ENCODE measurements at regions not wholly inside any gene's neighbourhood (a gene's known extent, or its start where the extent isn't known, plus 50 kb on each side); places are given as distances from the start of the nearest gene placed in this dataset.
"Not testable (repeated sequence)": the region's sequence is repeated elsewhere in the genome, so short reads cannot be mapped to it uniquely, and the experiment has no call there.

DNA sequence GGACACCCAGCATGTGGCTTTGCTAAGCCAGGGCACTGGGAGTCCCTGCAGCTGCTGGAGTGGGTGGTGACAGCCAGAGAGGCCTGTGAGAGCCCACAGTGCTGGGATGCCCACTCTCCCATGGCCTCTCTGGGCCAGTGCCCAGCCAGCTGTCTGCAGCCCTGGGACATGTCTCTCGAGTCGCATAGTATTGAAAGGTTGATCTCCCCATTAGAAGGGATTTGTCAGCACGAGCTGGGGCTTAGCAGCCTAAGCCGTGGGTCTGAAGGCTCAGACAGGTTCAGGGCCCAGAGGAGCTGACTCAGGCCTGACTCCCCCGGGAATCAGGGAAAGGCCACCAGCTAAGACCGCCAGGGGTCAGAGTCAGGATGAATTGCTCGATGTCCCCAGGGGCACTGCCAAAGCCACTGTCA, 53.5 kb downstream of the FOXD2 start:
- DNase-seq, result no peak

DNA sequence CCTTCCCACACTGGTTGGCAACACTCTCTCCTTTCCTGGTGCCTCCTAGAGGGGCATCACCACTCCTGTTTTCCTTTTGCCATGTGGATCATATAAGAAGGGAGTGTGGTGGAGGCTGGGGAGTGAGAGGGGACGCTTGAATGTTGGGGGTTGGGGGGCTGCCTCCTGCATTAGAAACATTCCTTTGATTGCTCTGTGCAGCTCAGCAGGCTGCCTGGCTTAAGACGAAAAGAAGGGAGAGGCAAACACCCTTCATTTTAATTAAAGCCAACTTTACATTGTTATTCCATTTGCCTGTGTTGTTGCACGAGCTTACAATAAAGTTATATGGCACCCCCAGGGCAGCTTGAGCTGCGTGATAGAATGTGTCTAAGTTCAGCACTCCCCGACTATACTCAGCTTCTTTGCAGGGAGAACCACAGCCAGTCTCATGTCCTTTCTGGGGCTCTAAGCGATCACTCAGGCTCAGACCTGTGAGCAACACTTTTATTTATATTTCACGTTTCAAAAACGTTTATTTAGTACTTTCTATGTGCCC, 57.4 kb downstream of the FOXD2 start:
- no peak for DNase-seq

DNA sequence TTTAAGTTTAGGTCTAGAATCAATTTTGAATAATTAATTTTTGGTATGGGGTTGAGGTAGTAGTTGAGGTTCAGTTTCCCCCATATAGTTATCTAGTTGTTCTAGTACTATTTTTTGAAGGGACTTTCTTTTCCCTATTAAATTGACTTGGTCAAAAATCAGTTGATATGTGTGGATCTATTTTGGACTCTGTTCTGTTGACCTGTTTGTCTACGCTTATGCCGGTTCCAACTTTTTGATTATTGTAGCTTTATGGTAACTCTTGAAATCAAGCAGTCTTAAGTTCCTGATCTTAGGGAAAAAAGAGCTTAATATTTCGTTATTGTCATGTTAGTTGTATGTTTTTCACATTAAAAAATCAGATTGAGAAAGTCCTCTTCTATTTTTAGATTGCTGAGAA, 60.7 kb downstream of the FOXD2 start:
- no peak for DNase-seq

GRCh38 chr1:47501069-47501468, 63.2 kb downstream of the FOXD2 start:
- DNase-seq, result no peak

DNA sequence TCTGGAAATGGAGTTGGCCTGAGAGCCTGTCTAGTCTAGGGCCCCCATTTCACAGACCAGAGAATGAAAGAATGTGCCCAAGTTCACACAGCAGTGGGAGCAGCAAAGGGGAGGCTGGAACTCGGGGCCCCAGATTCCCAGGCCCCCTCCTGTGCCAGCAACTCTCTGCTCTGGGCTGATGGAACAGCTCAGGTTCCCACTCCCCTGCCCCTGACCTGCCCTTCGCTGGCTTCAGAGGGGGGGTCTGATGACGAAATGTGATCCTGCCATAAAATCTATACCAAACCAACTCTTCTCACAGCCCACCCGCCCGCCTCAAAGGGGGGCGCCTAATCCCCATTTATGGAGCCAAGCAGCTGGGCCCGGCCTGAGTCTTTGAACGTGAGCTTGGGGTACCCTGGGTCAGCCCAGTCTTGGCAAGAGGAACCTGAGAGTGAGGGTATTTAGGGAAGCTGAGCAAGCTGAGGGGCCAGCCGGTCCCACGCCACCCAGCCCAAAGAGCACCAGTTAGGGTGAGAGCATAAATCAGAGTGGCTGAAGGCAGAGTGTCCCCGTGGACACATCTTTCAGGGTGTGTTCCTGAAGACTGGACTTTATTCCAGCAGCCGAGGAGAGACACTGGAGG, 65.0 kb downstream of the FOXD2 start:
- DNase-seq, result no peak

DNA sequence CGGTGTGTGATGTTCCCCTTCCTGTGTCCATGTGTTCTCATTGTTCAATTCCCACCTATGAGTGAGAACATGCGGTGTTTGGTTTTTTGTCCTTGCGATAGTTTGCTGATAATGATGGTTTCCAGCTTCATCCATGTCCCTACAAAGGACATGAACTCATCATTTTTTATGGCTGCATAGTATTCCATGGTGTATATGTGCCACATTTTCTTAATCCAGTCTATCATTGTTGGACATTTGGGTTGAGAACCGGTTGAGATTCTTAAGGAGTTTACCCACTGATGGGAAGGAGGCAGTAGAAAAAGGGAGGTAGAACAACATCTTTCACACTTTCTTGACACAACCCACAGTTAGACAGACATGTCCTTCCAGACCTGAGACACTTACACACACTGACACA, 67.0 kb downstream of the FOXD2 start:
- not testable (repeated sequence) for DNase-seq

GRCh38 chr1:47505267-47505666, 67.4 kb downstream of the FOXD2 start:
- no peak for DNase-seq

- no peak for DNase-seq
These were observed 68.2 kb downstream of the FOXD2 start for GRCh38 chr1:47506053-47506452.

DNA sequence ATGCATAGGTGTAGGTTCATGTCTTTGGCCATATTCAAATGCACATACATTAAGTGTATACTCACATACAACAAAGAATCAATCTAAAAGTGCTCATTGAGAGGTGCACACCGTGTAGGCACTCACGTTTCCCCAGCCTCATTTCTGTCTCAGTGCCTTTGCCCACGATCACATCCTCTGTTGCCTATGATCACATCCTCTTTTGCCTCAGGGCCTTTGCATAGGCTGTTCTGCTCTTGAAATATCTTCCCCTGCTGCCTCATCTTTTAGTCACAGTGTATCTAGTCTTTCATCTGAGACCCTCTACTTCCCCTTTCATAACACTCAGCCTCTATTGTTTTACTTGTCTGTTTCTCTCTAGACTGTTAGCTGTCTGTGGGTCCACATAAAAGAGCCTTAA, 69.3 kb downstream of the FOXD2 start:
- DNase-seq, result no peak

DNA sequence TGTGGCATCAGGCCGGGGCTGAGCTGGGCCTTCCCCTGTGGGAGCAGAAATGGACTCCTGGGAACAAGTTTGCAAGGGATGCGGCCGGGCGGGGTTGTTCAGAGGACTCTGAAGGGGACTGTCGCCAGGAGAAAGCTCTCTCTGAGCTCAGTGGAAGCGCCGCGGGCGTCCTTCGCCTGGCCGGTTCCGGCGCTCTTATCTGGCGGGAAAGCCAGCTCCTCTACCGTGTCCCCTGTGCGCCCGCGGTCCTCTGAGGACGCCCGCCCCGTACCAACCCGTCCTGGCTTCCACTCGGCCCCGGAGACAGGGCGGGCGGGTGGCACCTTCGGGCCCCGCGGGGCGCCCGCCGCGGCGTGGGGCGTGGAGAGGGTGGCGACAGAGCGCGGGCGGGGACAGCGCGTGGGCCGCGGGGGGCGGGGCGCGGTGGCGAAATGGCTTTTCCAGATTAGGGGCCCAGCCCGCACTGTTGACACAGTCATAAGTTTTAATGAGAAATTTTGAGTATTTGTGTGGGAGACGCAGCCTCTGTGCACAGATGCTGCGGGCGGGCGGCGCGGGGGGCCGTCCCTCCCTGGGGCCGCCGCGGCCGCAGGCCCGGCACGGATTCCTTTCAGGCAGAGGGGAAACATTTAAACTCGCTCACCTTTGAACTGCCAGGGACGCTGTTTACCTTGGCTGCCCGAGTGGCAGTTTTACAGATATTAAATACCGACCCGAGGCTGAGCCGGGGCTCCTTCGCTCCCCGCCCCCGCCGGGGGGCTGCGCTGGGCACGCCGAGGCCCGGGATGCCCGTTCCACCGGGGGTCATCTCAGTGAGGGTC, 70.2 kb downstream of the FOXD2 start:
- DNase-seq, result no peak

GRCh38 chr1:47508702-47509431, 71.0 kb downstream of the FOXD2 start:
- DNase-seq, result no peak

- DNase-seq, result no peak
These were observed 72.5 kb downstream of the FOXD2 start for GRCh38 chr1:47510282-47510811.

- DNase-seq, result no peak
These were observed 74.0 kb downstream of the FOXD2 start for GRCh38 chr1:47511825-47512224.

GRCh38 chr1:47513393-47513792, 75.5 kb downstream of the FOXD2 start:
- no peak for DNase-seq

DNA sequence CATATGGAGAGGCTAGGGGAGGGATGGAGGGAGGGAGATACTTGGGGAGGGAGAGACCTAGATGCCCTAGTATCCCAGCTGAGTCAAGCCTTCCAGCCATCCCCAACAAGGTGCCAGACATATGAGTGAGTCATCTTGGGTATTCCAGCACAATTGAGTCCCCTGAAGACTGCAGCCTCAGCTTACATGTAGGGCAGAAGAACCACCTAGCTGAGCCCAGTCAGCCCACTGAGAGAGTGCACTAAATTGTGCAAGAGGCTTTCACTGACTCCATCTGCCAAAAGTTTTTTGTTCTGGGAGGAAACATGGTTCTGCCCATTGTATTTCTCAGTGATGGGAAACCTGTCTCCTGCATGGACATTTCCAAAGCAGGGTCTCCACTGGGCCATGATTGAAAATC, 76.4 kb downstream of the FOXD2 start:
- DNase-seq, result no peak

GRCh38 chr1:47515164-47515789, 77.4 kb downstream of the FOXD2 start:
- no peak for DNase-seq

DNA sequence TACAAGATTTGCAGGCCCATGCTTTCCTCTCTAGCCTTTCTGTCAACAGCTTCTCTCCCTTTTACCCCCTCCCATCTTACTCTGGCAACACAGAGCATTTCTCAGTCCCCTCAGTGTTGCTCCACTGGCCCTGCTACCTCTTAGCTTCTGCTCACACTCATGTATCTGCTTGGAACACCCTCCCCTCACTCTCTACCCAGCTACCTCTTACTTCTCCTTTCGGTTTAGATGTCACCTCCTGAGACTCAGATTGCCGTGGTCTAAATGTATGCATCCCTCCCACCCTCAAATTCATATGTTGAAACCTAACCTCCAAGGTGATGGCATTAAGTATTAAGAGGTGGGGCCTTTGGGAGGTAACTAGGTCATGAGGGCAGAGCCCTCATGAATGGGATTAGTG, 80.1 kb downstream of the FOXD2 start:
- no peak for DNase-seq

DNA sequence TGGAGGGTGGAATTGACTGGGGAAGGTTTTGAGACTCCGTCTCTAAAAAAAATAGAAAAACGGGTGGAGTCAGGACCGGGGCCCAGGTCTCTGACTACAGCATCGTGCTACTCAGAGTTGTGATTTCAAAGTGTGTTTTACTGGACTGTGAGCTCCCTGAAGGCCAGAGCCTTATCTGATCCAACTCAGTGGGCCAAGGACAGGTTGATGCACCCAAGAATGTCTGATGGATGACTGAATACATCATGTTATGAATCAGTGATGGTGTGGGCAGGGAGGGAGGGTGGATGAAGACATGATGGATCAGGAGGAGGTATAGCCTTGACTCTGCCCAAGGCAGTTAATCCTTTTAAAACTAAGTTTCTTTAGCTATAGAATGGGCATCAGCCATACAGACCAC, 81.6 kb downstream of the FOXD2 start:
- DNase-seq, result no peak

- no peak for DNase-seq
These were observed 82.1 kb downstream of the FOXD2 start for GRCh38 chr1:47519971-47520370.

DNA sequence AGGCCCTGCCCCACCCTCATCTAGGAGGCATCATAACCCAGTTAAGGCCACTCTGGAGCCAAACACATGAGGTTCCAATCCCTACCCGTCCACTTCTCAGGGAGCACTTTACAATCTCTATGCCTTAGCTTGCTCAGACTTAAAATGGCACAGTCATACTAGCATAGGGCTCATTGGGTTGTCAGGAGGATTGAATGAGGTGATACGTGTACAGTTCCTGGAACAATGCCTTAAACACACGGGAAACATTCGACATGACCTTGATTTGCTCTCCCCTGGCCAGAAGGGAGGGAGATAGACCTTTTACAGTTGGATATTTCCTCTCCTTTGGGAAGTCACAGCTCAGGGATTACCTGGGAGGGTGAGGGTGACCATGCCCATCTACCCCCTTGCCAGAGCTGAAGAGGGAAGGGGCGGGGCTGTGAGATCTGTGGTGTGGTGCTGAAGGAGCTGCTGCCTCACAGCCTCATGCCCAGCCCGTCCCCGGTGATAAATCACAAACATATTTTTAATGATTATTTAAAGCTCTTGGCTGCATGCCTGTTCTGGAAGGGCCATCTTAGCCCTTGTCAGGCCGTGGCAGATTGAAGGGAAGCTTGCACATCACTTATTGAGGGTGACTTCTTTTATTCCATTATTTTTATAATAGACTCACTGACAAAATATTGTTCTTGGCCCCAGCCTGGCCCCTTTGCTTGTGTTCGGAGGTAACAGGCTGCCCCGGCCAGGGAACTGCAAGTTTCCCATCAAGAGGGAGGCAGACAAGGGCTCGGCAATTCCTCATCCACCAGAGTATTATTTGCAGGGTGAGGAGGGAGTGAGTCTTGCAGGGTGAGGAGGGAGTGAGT, 83.4 kb downstream of the FOXD2 start:
- DNase-seq, result no peak

GRCh38 chr1:47522935-47523834, 85.3 kb downstream of the FOXD2 start:
- DNase-seq, result no peak
